ENCODE measurements at regions not wholly inside any gene's neighbourhood (a gene's known extent, or its start where the extent isn't known, plus 50 kb on each side); places are given as distances from the start of the nearest gene placed in this dataset.

GRCh38 chr6:139603581-139603980 is 229.1 kb upstream of the CITED2 start:
- DNase-seq (ENCODE audit: low read depth in 2 of 2, low spot score in 1 of 2) = no peak

- no peak for DNase-seq (ENCODE audit: low read depth in 2 of 2, low spot score in 1 of 2)
Measured at GRCh38 chr6:139602577-139602976, 228.1 kb upstream of the CITED2 start.

GRCh38 chr6:139600919-139601475 is 226.5 kb upstream of the CITED2 start:
- DNase-seq (ENCODE audit: low read depth in 2 of 2, low spot score in 1 of 2) = no peak

- DNase-seq (ENCODE audit: low read depth in 2 of 2, low spot score in 1 of 2) = no peak
Measured at GRCh38 chr6:139600343-139600742, 225.9 kb upstream of the CITED2 start.

- DNase-seq (ENCODE audit: low read depth in 2 of 2, low spot score in 1 of 2) = no peak
Measured at GRCh38 chr6:139597771-139598755, 223.6 kb upstream of the CITED2 start.

GRCh38 chr6:139597087-139597763 is 222.8 kb upstream of the CITED2 start:
- no peak for DNase-seq (ENCODE audit: low read depth in 2 of 2, low spot score in 1 of 2)

- no peak for DNase-seq (ENCODE audit: low read depth in 2 of 2, low spot score in 1 of 2)
Measured at GRCh38 chr6:139595183-139595582, 220.7 kb upstream of the CITED2 start.

- DNase-seq (ENCODE audit: low read depth in 2 of 2, low spot score in 1 of 2) = no peak
Measured at GRCh38 chr6:139594333-139594965, 220.0 kb upstream of the CITED2 start.

GRCh38 chr6:139593081-139593480 is 218.6 kb upstream of the CITED2 start:
- no peak for DNase-seq (ENCODE audit: low read depth in 2 of 2, low spot score in 1 of 2)

GRCh38 chr6:139592011-139592410 is 217.6 kb upstream of the CITED2 start:
- DNase-seq (ENCODE audit: low read depth in 2 of 2, low spot score in 1 of 2) = no peak

- no peak for DNase-seq (ENCODE audit: low read depth in 2 of 2, low spot score in 1 of 2)
Measured at GRCh38 chr6:139591075-139591865, 216.8 kb upstream of the CITED2 start.

GRCh38 chr6:139590206-139590605 is 215.8 kb upstream of the CITED2 start:
- no peak for DNase-seq (ENCODE audit: low read depth in 2 of 2, low spot score in 1 of 2)

GRCh38 chr6:139588734-139589593 is 214.5 kb upstream of the CITED2 start:
- no peak for DNase-seq (ENCODE audit: low read depth in 2 of 2, low spot score in 1 of 2)

GRCh38 chr6:139588076-139588639 is 213.7 kb upstream of the CITED2 start:
- DNase-seq (ENCODE audit: low read depth in 2 of 2, low spot score in 1 of 2) = no peak

GRCh38 chr6:139587469-139587868 is 213.0 kb upstream of the CITED2 start:
- no peak for DNase-seq (ENCODE audit: low read depth in 2 of 2, low spot score in 1 of 2)

- DNase-seq (ENCODE audit: low read depth in 2 of 2, low spot score in 1 of 2) = no peak
Measured at GRCh38 chr6:139586273-139586672, 211.8 kb upstream of the CITED2 start.

- DNase-seq (ENCODE audit: low read depth in 2 of 2, low spot score in 1 of 2) = no peak
Measured at GRCh38 chr6:139584599-139584998, 210.2 kb upstream of the CITED2 start.

GRCh38 chr6:139583420-139583819 is 209.0 kb upstream of the CITED2 start:
- no peak for DNase-seq (ENCODE audit: low read depth in 2 of 2, low spot score in 1 of 2)

- no peak for DNase-seq (ENCODE audit: low read depth in 2 of 2, low spot score in 1 of 2)
Measured at GRCh38 chr6:139582956-139583355, 208.5 kb upstream of the CITED2 start.

All from stimulated activated CD8-positive, alpha-beta memory T cell treated with anti-CD3 and anti-CD28 coated beads, Interleukin-4, amount 100 ng/mL, for 4 hours (primary cell).